G401 (cell line): ENCODE measurements at regions not wholly inside any gene's neighbourhood (a gene's known extent, or its start where the extent isn't known, plus 50 kb on each side); places are given as distances from the start of the nearest gene placed in this dataset.
"Not testable (repeated sequence)": the region's sequence is repeated elsewhere in the genome, so short reads cannot be mapped to it uniquely, and the experiment has no call there.

ENCODE experiments used
- DNase-seq: peaks from one replicate; pipeline ENCODE4 v3.0.0-alpha.2; 2015; ENCODE audit warnings: low spot score
- in situ Hi-C: cut with HindIII; loops from 2 replicates; pipeline ENCODE4 v1.10.0; 2016; ENCODE audit warnings: low sequenced_read_pairs, mixed read lengths

DNA sequence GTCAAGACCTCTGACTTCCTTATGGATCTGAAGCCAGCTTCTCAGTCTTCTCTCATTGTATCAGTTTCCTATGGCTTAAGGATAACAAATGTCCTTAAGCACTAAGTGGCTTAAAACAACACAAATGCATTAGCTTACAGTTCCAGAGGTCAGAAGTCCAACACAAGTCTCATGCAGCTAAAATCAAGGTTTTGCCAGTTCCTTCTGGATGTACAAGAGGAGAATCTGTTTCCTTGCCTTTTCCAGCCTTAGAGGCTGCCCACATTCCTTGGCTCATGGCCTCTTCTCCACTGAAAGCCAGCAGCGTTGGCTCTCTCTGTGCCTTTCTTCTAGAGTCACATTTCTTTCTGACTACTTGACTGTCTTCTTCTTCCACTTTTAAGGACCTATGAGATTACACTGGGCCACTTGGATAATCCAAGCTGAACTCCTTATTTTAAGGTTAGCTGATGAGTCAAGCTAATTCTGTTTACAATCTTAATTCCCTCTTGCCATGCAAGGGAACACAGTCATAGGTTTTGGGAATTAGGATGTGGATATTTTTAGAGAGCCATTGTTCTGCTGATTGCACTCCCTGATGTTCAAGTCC lies 179.0 kb downstream of the BCAS1 start:
- DNase-seq: no peak
- in situ Hi-C loops: no loop called here

DNA sequence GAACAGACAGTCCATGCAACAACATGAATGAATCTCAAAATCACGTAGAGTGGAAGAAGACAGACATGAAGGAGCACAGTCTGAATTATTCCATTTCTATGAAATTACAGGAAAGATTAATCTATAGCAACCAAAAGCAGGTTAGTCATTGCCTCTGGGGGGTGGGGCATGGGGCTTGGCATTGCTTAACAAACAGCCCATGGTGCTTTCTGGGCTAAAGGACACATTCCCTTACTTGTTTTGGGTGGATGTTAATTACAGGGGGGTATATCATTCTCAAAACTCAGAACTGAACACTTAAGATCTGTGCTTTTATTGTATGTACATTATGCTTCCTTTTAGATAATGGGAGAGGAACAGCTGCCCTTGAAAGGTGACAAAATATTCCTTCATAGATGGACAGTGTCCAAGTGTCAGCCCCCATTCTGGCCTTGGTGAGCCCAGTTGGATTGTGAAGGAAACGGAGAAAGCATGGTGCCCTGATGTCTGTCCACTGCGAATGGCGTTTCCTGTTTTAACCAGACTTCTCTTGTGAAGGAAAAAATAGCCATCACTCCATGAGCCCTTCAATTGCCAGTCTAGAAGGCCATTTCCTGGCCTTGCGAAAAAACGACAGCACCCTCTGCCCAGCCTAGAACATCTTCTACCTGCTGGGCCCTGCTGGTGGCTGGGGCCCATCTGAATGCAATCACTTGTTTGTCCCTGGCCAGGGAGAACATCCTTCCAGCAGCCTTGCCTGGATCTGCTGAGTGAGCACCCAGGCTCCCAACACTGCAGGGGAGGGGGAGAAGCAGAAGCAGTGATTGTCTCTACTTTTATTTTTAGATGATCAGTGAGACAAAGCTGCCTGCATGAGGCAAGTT lies 179.7 kb downstream of the BCAS1 start:
- DNase-seq: no peak
- in situ Hi-C loops: no loop called here

DNA sequence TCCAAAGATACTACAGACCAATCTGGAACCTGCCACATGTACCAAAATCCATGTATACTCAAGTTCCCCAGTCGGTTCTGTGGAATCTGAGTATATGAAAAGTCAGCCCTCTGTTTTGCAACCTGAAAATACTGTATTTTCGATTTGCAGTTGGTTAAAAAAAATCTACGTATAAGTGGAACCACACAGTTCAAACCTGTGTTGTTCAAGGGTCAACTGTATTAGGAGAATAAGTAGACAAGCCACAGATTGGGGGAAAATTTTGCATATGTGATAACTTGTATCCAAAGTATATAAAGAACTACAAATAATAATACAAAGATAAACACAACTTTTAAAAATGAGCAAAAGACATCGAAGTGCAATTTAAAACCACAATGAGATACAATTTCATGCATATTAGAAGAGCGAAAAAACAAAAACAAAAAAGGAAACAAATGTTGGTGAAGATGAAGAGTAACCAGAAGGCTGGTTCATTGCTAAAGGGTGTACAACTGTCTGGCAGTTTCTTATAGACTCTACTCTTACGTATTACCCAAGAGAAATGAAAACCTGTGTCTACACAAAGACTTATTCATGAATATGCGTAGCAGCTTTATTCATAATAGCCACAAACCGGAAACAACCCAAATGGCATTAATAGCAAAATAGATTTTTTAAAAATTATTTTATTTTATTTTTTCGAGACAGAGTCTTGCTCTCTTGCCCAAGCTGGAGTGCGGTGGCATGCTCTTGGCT lies 180.8 kb downstream of the BCAS1 start:
- DNase-seq: no peak
- in situ Hi-C loops: no loop called here

DNA sequence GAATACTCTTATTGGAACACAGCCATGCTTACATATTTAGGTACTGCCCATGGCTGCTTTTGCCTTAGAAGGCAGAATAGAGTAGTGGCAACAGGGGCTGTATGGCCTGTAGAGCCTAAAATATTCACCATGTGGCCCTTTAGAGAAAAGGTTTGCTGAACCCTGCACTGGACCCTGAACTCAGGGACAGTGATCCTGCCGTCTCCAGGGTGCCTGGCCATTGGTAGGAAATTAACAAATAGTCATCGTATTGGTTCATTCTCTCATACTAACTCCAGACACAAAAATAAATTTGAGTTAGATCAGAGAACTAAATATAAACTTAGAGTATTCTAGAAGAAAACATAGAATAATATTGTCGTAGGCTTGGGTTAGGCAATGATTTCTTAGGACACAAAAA lies 181.4 kb downstream of the BCAS1 start:
- DNase-seq: no peak
- in situ Hi-C loops: no loop called here

DNA sequence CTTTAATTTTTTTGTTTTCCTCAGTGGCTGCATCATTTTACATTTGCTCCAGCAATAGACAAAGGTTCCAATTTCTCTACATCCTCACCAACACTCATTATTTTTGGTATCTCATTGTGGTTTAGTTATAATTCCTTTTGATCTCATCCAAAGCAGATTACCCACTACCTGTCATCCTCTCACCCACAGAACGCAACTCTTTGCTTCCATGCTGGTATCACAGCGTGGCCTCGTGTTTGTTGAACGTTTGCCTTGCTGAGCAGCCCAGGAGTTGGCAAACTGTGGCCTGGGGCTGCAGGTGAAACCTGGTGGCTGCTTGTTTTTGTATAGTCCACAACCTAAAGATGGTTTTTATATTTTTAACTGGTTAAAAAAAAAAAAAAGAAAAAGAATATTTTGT lies 181.9 kb downstream of the BCAS1 start:
- DNase-seq: no peak
- in situ Hi-C loops: no loop called here

DNA sequence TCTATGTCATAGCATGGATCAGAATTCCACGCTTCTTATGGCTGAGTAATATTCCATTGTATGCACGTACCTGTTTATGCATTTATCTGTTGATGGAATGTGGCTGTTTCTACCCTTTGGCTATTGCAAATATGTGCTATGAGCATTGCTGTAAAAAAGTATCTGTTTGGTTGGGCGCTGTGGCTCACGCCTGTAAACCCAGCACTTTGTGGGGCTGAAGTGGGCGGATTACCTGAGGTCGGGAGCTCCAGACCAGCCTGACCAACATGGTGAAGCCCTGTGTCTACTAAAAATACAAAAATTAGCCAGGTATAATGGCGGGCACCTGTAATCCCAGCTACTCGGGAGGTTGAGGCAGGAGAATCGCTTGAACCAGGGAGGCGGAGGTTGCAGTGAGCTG lies 182.4 kb downstream of the BCAS1 start:
- in situ Hi-C loops: no loop called here
- DNase-seq: no peak

DNA sequence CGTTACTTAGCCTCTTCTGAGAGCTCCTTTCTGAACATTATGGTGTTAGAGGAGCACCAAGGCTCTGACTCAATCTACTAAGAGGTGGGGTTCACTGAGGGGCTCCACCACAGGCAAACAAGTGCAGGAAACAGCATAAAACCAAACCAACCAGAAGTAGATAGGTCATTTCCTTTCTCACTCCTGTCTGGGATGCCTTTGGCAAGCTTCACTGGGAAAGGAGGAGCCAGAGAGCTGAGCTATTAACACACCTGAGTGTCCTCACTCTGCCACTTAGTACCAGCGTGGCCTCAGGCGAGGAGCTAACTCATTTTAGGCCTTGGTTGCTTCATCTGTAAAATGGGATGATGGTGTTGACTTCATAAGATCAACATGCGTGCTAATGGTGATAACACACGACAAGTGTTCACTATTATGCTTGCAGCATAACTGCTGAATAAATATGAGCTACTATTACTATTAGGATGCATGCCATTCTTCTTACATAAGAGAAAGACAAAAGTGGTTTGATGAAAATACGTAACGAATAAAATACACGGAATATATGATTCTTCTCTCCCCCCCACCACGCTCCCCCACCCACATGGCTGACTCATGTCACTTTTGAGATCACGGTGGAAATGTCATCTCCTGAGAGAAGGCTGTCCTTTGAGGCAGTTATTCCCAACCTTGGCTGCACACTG lies 185.4 kb downstream of the BCAS1 start:
- DNase-seq: no peak
- in situ Hi-C loops: no loop called here

DNA sequence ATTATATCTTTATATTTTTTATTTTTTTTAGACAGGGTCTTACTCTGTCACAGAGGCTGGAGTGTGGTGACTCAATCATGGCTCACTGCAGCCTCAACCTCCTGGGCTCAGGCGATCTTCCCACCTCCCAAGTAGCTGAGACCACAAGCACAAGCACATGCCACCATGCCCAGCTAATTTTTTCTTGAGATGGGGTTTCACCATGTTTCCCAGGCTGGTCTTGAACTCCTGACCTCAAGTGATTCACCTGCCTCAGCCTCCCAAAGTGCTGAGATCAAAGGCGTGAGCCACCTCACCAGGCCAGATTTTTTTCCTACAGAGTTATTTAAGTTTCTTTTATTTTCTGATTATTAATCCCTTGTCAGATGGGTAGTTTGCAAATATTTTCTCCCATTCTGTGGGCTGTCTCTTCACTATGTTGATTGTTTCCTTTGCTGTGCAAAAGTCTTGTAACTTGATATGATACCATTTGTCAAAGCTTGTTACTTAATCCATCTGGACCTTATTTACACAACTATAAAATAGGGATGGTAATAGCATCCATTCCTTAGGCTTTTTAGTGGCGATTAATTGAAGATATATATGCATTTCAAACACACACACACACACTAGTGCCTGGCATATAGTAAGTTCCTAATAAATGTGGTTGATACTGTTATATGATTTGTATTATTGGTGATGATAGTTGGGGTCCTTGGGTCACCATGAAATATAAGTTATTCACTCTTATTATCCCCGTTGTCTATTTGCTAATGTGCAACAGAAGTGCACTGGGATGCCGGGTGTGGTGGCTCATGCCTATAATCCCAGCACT lies 187.1 kb downstream of the BCAS1 start:
- in situ Hi-C loops: no loop called here
- no peak for DNase-seq

DNA sequence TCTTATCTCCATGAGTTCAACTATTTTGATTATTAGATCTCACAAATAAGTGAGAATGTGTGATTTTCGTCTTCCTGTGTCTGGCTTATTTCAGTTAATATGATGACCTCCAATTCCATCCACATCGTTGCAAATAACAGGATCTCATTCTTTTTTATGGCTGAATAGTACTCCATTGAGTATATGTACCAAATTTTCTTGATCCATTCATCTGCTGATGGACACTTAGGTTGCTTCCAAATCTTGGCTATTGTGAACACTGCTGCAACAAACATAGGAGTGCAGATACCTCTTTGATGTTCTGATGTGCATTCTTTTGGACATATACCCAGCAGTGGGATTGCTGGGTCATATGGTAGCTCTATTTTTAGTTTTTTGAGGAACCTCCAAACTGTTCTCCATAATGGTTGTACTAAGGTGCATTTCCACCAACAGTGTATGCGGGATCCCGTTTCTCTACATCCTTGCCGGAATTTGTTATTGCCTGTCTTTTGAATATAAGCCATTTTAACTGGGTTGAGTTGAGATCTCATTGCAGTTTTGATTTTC lies 187.9 kb downstream of the BCAS1 start:
- DNase-seq, in situ Hi-C loops: not testable (repeated sequence)

DNA sequence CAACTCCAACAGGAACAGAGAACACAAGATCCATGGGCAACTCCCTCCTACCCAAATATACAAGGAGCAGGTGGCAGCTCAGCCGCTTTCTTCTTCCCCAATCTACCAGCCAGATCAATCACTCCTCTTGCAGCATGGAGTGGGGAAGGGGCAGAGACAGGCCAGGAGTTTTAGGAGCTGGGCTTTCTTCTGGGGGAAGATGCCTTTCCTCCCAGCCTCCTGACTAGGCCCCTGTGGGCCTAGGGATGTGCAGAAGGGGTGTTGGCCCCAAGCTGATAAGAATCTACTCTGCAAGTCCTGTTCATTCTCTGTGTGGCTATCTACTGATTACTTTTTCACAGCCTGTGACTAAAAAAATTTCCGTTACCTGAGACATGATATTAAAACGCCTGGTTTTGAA lies 189.0 kb downstream of the BCAS1 start:
- in situ Hi-C loops: no loop called here
- no peak for DNase-seq

DNA sequence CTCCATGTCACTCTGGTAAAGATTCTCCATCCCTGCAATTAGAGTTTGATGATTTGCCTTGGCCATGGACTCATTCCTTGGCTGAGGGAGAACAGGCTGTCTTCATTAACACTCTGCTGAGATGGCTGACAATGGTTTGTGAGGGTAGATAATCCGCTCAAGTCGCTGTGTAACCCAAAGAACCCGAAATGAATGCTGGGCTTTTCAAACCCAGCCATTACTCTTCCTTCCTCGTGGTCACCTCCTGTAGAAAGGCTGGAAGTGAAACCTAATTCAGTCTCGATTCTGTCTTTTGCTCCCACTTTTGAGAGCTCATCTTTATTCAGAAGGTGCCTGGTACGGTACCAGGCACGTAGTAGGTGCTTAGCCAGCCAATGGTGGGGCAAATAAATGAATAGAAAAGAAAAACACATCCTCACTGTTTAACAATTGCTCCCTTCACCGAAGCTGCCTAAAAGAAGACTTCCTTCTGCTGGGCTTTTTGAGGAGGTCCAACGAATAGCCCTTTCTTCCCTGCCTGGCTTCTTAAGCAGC lies 190.2 kb downstream of the BCAS1 start:
- no peak for DNase-seq
- in situ Hi-C loops: no loop called here

DNA sequence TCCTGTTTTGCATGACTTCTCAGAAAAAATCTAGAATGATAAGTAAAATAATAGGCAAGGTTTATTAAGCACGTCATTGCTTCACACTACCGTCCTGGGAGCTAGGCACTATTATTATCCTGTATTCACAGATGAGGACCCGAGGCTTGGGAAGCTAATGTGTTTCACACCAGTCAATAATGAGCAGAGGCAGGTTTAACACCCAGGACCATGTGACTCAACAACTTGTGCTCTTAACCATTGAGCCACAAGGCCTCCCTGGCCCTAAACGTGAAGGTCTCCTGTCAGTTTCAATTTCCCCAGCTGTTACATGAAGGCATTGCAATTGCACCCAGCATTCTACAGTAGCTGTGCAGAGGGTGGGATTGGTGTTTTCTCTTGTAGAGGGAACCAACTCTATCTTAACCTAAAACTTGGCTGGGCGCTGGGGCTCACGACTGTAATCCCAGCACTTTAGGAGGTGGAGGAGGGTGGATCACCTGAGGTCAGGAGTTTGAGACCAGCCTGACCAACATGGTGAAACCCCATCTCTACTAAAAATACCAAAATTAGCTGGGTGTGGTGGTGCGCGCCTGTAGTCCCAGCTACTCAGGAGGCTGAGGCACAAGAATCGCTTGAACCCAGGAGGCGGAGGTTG lies 191.2 kb downstream of the BCAS1 start:
- in situ Hi-C loops: no loop called here

DNA sequence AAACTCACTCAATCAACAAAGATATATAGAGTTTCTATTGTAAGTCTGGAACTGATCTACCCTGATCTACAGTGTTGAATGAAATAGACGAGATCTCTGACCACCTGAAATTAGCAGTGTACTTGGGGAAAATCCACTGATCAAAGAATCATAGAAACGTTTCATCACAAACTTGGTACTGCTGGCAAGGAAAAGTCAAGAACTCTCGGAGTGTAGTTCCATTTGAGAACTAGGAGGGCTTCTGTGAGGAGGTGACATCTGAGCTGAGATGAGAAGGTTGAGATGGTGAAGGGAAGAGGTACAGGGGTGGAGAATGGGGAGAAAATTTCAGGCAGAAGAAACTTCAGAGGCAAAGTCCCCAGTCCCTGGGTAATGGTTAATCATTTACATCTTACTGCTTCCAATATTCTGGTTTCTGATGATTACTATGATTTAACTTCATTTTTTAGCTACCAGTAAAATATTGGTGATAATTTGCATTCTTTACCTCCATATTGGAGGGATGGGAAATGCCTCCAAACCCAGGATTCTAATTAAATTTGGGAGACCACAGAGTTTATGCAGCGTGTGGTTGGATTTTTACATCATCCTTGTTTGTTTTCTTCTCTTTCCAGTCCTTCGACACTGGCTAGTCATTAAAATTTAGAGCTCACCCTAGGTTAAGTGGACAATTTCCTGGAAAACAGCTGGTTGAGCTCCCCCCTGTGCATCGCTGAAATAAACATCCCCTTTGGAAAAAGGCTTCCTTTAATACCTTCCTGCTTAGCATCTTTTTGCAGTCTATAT lies 191.9 kb downstream of the BCAS1 start:
- DNase-seq: no peak
- in situ Hi-C loops: no loop called here

More for the DNA sequence above, 191.2 kb downstream of the BCAS1 start:
- DNase-seq: no peak

DNA sequence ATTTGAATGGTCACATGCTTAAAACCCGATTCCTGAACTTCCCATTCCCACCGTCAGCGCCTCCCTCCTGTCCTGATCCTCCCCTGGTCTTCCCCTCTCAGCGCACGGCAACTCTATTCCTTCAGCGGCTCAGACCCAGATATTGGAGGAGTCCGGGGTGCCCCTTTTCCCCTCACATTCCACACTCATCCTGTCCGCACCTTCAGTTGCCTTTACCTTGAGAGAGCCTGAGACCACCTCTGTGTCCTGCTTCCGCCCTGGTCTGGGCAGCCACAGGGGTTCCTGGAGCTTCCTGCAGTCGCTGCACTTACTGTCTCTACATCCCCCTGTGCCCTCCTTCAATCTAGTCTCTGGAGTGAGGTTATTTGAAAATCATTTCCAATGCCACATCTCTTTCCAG lies 193.4 kb downstream of the BCAS1 start:
- DNase-seq: no peak
- in situ Hi-C loops: no loop called here

DNA sequence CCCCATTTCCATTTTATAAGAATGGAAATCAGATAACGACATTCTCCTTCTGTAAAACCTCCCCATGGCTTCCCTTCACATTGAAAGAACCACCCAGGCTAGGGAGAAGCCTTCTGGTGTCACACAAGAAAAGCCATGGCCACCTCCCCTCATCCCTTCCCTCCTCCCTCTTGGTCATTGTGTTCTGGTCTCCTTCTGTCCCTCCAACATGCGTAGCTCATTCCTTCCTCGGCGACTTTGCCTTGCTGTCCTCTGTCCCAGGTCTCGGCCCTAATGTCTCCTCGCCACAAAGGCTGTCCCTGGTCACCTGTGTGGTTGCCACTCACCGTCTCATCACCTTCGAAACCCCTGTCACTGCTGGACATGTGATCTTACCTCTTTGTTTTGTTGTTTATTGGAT lies 193.9 kb downstream of the BCAS1 start:
- no peak for DNase-seq
- in situ Hi-C loops: no loop called here

DNA sequence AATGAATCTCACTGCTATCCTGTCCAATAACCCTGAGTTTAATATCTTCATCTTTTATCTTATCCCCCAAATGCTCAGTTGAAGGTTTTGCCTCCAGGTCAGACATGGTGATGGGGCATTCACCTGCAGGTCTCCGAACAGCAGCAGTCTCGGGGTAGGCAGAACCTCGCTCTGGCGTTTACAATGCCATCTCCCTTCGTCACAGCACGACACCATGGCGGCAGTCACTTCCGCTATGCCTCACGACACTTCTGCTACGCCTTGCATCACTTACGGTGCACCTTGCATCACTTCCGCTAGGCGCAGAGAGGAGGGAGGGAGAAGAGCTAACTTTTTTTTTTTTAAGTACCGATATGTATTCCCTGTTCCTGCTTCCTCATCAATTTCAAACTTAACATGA lies 194.9 kb downstream of the BCAS1 start:
- in situ Hi-C loops: no loop called here
- DNase-seq: no peak

DNA sequence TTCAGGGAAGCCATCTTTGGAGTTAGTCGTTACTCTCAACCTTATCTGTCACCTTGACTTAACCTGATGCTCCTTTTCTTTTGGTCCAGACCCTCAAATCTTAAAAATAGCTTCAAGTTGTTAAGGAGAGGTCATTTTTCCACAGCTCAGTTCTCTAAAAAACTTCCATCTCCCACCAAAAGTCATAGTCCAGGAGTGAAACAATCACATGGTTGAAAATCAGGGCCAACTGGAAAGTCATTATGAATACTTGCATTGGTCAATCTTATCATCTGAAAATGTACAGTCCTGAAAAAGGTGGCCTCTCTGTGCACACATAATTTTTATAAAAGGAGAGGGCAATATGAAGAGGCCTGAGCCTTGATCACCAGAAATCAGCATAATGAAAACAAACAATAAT lies 195.7 kb downstream of the BCAS1 start:
- in situ Hi-C loops: no loop called here
- no peak for DNase-seq
